Activated naive CD4-positive, alpha-beta T cell treated with anti-CD3 and anti-CD28 coated beads, Interleukin-2, amount 10 ng/mL, durations not matched to agents 7 days and 5 days (primary cell): ENCODE measurements at regions not wholly inside any gene's neighbourhood (a gene's known extent, or its start where the extent isn't known, plus 50 kb on each side); places are given as distances from the start of the nearest gene placed in this dataset.
"Not testable (repeated sequence)": the region's sequence is repeated elsewhere in the genome, so short reads cannot be mapped to it uniquely, and the experiment has no call there.

Experiments
- CTCF ChIA-PET: fragments of 350-600 bp; sonication (Branson Sonifier 250); formaldehyde crosslinking; loops from one replicate; lab custom pipeline; 2021; ENCODE audit warnings: antibody characterized with exemption; lab: Charles Lee
- DNase-seq: peaks from one replicate; pipeline ENCODE4 v3.0.0-alpha.2; 2020
- H3K27ac Mint-ChIP-seq: one replicate; pipeline ENCODE4 v1.8.0; 2021; ENCODE audit warnings: mild to moderate bottlenecking, moderate library complexity, mixed read lengths
- H3K27me3 Mint-ChIP-seq: one replicate; pipeline ENCODE4 v1.8.0; 2021; ENCODE audit warnings: mild to moderate bottlenecking, mixed read lengths
- H3K36me3 Mint-ChIP-seq: one replicate; pipeline ENCODE4 v1.8.0; 2021; ENCODE audit warnings: mixed read lengths
- H3K4me1 Mint-ChIP-seq: one replicate; pipeline ENCODE4 v1.8.0; 2021; ENCODE audit warnings: mixed read lengths
- H3K4me3 Mint-ChIP-seq: one replicate; pipeline ENCODE4 v1.8.0; 2021; ENCODE audit warnings: mild to moderate bottlenecking, moderate library complexity, mixed read lengths
- H3K9me3 Mint-ChIP-seq: one replicate; pipeline ENCODE4 v1.8.0; 2021; ENCODE audit warnings: mixed read lengths

- DNase-seq = no peak
- CTCF ChIA-PET = interaction anchor here (0.8 to 1.4 kb wide), 3 partner anchors 9 to 261 kb away, joined by 3 to 6 read pairs (median 4); no protein-coding TSS in a partner anchor
- Mint-ChIP-seq H3K36me3 (no peaks in the 10 kb centered on the region), H3K27ac (peak overlapping the region; percentile 80), H3K9me3 (no peaks in the 10 kb centered on the region), H3K27me3 (no peaks in the 10 kb centered on the region), H3K4me1 (peaks cover 37% of the 10 kb centered on the region), H3K4me3 (no peak overlapping the region)
These were observed 242.6 kb downstream of the RPS4Y2 start for GRCh38 chrY:20998483-20998882.

- no peak overlapping the region for H3K27ac Mint-ChIP-seq
- no peak for DNase-seq
- H3K36me3 Mint-ChIP-seq = no peaks in the 10 kb centered on the region
- H3K27me3 Mint-ChIP-seq = no peaks in the 10 kb centered on the region
- CTCF ChIA-PET = no interaction called here
- no peak overlapping the region for H3K4me3 Mint-ChIP-seq
- H3K4me1 Mint-ChIP-seq = peaks cover 37% of the 10 kb centered on the region
- H3K9me3 Mint-ChIP-seq = peaks cover 2% of the 10 kb centered on the region
These were observed 245.2 kb downstream of the RPS4Y2 start for GRCh38 chrY:21001102-21001501.

GRCh38 chrY:21003059-21003458 is 247.2 kb downstream of the RPS4Y2 start:
- Mint-ChIP-seq H3K4me3 (no peak overlapping the region), H3K36me3 (peaks cover 6% of the 10 kb centered on the region), H3K4me1 (peaks cover 23% of the 10 kb centered on the region), H3K9me3 (peaks cover 5% of the 10 kb centered on the region), H3K27me3 (no peaks in the 10 kb centered on the region), H3K27ac (no peak overlapping the region)
- CTCF ChIA-PET = no interaction called here
- no peak for DNase-seq

- Mint-ChIP-seq H3K4me3 (no peak overlapping the region), H3K4me1 (peaks cover 11% of the 10 kb centered on the region), H3K36me3 (peaks cover 6% of the 10 kb centered on the region), H3K9me3 (peaks cover 5% of the 10 kb centered on the region), H3K27ac (no peak overlapping the region), H3K27me3 (no peaks in the 10 kb centered on the region)
- CTCF ChIA-PET = no interaction called here
- DNase-seq = no peak
These were observed 249.6 kb downstream of the RPS4Y2 start for GRCh38 chrY:21005531-21005930.

- Mint-ChIP-seq H3K4me1 (peaks cover 42% of the 10 kb centered on the region), H3K27me3 (no peaks in the 10 kb centered on the region), H3K27ac (no peak overlapping the region), H3K36me3 (peaks cover 6% of the 10 kb centered on the region), H3K4me3 (no peak overlapping the region), H3K9me3 (no peaks in the 10 kb centered on the region)
- no peak for DNase-seq
- CTCF ChIA-PET = no interaction called here
These were observed 265.9 kb downstream of the RPS4Y2 start for GRCh38 chrY:21021811-21022210.

- peaks cover 6% of the 10 kb centered on the region for H3K36me3 Mint-ChIP-seq
- DNase-seq = peak; percentile 61
- H3K4me3 Mint-ChIP-seq = peak overlapping the region; percentile 44
- no peaks in the 10 kb centered on the region for H3K9me3 Mint-ChIP-seq
- H3K4me1 Mint-ChIP-seq = peaks cover 42% of the 10 kb centered on the region
- H3K27ac Mint-ChIP-seq = peak overlapping the region; percentile 90
- CTCF ChIA-PET = interaction anchor here (0.7 to 0.8 kb wide), 2 partner anchors 9 to 54 kb away, joined by 3 read pairs; no protein-coding TSS in a partner anchor
- H3K27me3 Mint-ChIP-seq = no peaks in the 10 kb centered on the region
These were observed 266.6 kb downstream of the RPS4Y2 start for GRCh38 chrY:21022326-21023044.

- Mint-ChIP-seq H3K36me3 (peaks cover 6% of the 10 kb centered on the region), H3K4me1 (peaks cover 50% of the 10 kb centered on the region), H3K27ac (no peak overlapping the region), H3K27me3 (no peaks in the 10 kb centered on the region), H3K4me3 (no peak overlapping the region), H3K9me3 (peaks cover 2% of the 10 kb centered on the region)
- CTCF ChIA-PET = no interaction called here
- no peak for DNase-seq
These were observed 268.0 kb downstream of the RPS4Y2 start for GRCh38 chrY:21023906-21024305.

- H3K27ac Mint-ChIP-seq = no peak overlapping the region
- H3K27me3 Mint-ChIP-seq = no peaks in the 10 kb centered on the region
- H3K4me3 Mint-ChIP-seq = no peak overlapping the region
- peaks cover 8% of the 10 kb centered on the region for H3K36me3 Mint-ChIP-seq
- H3K9me3 Mint-ChIP-seq = peaks cover 9% of the 10 kb centered on the region
- no peak for DNase-seq
- H3K4me1 Mint-ChIP-seq = peaks cover 48% of the 10 kb centered on the region
- CTCF ChIA-PET = no interaction called here
These were observed 272.6 kb downstream of the RPS4Y2 start for GRCh38 chrY:21028506-21028905.

- Mint-ChIP-seq H3K9me3 (peaks cover 26% of the 10 kb centered on the region), H3K4me1 (peaks cover 64% of the 10 kb centered on the region), H3K27me3 (no peaks in the 10 kb centered on the region), H3K4me3 (peak overlapping the region; percentile 26), H3K27ac (peak overlapping the region; percentile 99), H3K36me3 (peaks cover 24% of the 10 kb centered on the region)
- no peak for DNase-seq
- CTCF ChIA-PET = no interaction called here
These were observed 277.5 kb downstream of the RPS4Y2 start for GRCh38 chrY:21033363-21033762.

- peak; percentile 52 for DNase-seq
- peaks cover 25% of the 10 kb centered on the region for H3K36me3 Mint-ChIP-seq
- H3K27me3 Mint-ChIP-seq = no peaks in the 10 kb centered on the region
- CTCF ChIA-PET = no interaction called here
- peaks cover 61% of the 10 kb centered on the region for H3K4me1 Mint-ChIP-seq
- H3K27ac Mint-ChIP-seq = peak overlapping the region; percentile 99
- peak overlapping the region; percentile 54 for H3K4me3 Mint-ChIP-seq
- H3K9me3 Mint-ChIP-seq = peaks cover 27% of the 10 kb centered on the region
These were observed 278.5 kb downstream of the RPS4Y2 start for GRCh38 chrY:21034151-21035061.

GRCh38 chrY:21037398-21037797 is 281.5 kb downstream of the RPS4Y2 start:
- H3K27me3 Mint-ChIP-seq, DNase-seq, CTCF ChIA-PET, H3K4me3 Mint-ChIP-seq, H3K27ac Mint-ChIP-seq: not testable (repeated sequence)
- Mint-ChIP-seq H3K4me1 (peaks cover 73% of the 10 kb centered on the region), H3K36me3 (peaks cover 33% of the 10 kb centered on the region), H3K9me3 (peaks cover 27% of the 10 kb centered on the region)

GRCh38 chrY:21039811-21040210 is 283.9 kb downstream of the RPS4Y2 start:
- Mint-ChIP-seq H3K27ac (no peak overlapping the region), H3K36me3 (peaks cover 36% of the 10 kb centered on the region), H3K4me1 (peaks cover 49% of the 10 kb centered on the region), H3K4me3 (no peak overlapping the region), H3K27me3 (no peaks in the 10 kb centered on the region), H3K9me3 (peaks cover 41% of the 10 kb centered on the region)
- DNase-seq = no peak
- CTCF ChIA-PET = no interaction called here

- H3K27ac Mint-ChIP-seq = peak overlapping the region; percentile 3
- DNase-seq, H3K27me3 Mint-ChIP-seq, CTCF ChIA-PET, H3K4me3 Mint-ChIP-seq: not testable (repeated sequence)
- peaks cover 32% of the 10 kb centered on the region for H3K36me3 Mint-ChIP-seq
- H3K9me3 Mint-ChIP-seq = peaks cover 41% of the 10 kb centered on the region
- peaks cover 40% of the 10 kb centered on the region for H3K4me1 Mint-ChIP-seq
These were observed 284.8 kb downstream of the RPS4Y2 start for GRCh38 chrY:21040711-21041110.

- no peak overlapping the region for H3K27ac Mint-ChIP-seq
These were observed 317.2 kb downstream of the RPS4Y2 start for GRCh38 chrY:21073079-21073478.

More at GRCh38 chrY:21073079-21073478, 317.2 kb downstream of the RPS4Y2 start:
- Mint-ChIP-seq H3K4me1 (peaks cover 17% of the 10 kb centered on the region), H3K36me3 (peaks cover 3% of the 10 kb centered on the region), H3K9me3 (peaks cover 1% of the 10 kb centered on the region), H3K27me3 (no peaks in the 10 kb centered on the region), H3K4me3 (no peak overlapping the region)
- CTCF ChIA-PET = no interaction called here
- DNase-seq = no peak
